NCI-H82 treated with DMSO at 0.1 percent for 48 hours (cell line): ENCODE measurements at regions not wholly inside any gene's neighbourhood (a gene's known extent, or its start where the extent isn't known, plus 50 kb on each side); places are given as distances from the start of the nearest gene placed in this dataset.
A peak's percentile ranks its signal among the peaks of the same experiment; 100 is the strongest.

Experiments used
- DNase-seq: peaks from one replicate; lab custom pipeline; 2025; ENCODE audit not compliant: unreplicated experiment; lab: John Stamatoyannopoulos, UW

- DNase-seq, result no peak
Observed at GRCh38 chr12:76706101-76706500, 57.8 kb upstream of the ZDHHC17 start.

- DNase-seq, result no peak
Observed at GRCh38 chr12:76706761-76707160, 57.2 kb upstream of the ZDHHC17 start.

DNA sequence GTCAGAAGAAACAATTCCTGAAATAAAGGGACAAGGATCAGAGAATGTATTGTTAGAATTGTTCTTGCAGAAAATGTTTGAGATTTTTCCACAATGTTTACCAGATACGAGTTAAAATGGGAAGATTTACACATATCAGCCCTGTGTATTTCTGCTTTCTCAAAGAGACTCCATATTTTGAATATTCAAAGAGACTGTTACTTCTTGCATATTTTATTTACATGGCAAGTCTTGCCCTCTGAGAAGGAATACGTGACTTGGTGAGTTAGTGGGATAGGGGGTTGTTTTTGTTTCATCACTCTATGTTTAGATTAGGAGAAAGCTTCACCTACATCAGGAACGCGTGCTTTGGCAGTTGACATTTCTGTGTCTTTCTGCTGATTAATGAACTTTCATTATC is 56.1 kb upstream of the ZDHHC17 start:
- DNase-seq, result no peak

- peak; percentile 70 for DNase-seq
Observed at GRCh38 chr12:76708296-76708695, 55.6 kb upstream of the ZDHHC17 start.

- no peak for DNase-seq
Observed at GRCh38 chr12:76711241-76711640, 52.7 kb upstream of the ZDHHC17 start.

- no peak for DNase-seq
Observed at GRCh38 chr12:76713130-76713529, 50.8 kb upstream of the ZDHHC17 start.

DNA sequence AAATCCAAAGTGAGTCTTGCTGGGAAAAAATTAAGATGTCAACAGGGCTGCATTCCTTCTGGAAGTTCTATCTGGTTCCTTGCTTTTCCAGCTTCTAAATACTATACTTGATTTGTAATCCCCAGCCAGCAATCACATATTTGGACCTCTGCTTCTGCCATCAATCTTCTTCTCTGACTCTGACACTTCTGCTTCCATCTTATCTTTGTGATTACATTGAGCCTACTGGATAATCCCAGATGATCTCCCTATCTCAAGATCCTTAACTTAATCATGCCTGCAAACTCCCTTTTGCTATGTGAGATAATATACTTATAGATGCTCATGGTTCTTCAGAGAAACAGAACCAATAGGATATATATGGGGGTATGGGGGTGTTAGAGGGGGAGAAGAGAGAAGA is 49.9 kb upstream of the ZDHHC17 start:
- DNase-seq, result peak; percentile 93
